ENCODE measurements at regions not wholly inside any gene's neighbourhood (a gene's known extent, or its start where the extent isn't known, plus 50 kb on each side); places are given as distances from the start of the nearest gene placed in this dataset.

DNA sequence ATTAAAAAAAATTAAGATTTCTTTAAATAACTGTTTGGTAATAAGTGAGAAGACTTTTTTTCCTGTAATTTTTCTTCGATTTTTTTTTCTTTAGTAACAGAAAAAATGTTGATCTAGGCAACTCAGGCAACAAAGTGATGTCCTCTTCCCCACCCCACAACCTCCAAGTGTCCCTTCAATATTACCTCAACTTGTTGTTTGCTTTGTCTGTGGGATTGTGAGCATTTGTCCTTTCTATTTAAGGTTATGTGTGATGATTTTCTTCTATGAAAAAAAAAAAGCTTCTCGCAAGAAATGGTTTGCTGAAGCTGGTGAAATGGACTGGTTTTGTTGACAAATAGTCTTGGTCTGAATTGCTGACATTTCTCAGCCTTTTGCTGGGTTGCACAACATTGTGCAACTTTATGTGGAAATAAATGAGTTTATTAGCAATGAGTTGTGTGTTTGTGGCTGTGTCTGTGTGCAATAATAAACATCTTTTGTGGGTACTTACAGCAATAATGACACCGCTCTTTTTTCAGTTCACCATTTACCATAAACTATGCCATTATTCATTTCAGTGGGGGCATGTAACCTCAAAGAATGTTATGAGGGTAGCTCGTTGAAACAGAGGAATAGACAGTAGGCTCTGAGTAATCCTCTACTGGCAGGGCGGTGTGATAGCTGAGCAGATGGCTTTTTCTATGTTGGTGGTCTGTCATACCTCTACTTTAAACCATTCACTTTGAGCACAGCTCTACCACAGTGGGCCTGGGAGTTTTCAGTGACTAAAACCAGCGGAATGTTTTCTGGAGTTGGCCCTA is 218.4 kb downstream of the HLX start:
- TF ChIP-seq, protein P1, sequence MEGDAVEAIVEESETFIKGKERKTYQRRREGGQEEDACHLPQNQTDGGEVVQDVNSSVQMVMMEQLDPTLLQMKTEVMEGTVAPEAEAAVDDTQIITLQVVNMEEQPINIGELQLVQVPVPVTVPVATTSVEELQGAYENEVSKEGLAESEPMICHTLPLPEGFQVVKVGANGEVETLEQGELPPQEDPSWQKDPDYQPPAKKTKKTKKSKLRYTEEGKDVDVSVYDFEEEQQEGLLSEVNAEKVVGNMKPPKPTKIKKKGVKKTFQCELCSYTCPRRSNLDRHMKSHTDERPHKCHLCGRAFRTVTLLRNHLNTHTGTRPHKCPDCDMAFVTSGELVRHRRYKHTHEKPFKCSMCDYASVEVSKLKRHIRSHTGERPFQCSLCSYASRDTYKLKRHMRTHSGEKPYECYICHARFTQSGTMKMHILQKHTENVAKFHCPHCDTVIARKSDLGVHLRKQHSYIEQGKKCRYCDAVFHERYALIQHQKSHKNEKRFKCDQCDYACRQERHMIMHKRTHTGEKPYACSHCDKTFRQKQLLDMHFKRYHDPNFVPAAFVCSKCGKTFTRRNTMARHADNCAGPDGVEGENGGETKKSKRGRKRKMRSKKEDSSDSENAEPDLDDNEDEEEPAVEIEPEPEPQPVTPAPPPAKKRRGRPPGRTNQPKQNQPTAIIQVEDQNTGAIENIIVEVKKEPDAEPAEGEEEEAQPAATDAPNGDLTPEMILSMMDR (IDR thresholded peaks at IDR 0.05) = no peak
- no peak for TF ChIP-seq POLR2A (IDR thresholded peaks at IDR 0.05)

All from testis (tissue), 2 donors.